Dedifferentiated amniotic fluid mesenchymal stem cell (primary cell): ENCODE measurements at regions not wholly inside any gene's neighbourhood (a gene's known extent, or its start where the extent isn't known, plus 50 kb on each side); places are given as distances from the start of the nearest gene placed in this dataset.
"Not testable (repeated sequence)": the region's sequence is repeated elsewhere in the genome, so short reads cannot be mapped to it uniquely, and the experiment has no call there.

ENCODE experiments used
- DNase-seq: peaks from one replicate; pipeline ENCODE4 v3.0.0-alpha.2; 2016; ENCODE audit errors: extremely low spot score

- not testable (repeated sequence) for DNase-seq
Observed at GRCh38 chr1:91207691-91208090, 185.9 kb upstream of the ZNF644 start.

- not testable (repeated sequence) for DNase-seq
Observed at GRCh38 chr1:91204150-91204549, 182.3 kb upstream of the ZNF644 start.

- DNase-seq, result no peak
Observed at GRCh38 chr1:91201694-91202093, 179.9 kb upstream of the ZNF644 start.

GRCh38 chr1:91201176-91201575 lies 179.3 kb upstream of the ZNF644 start:
- DNase-seq, result no peak

- DNase-seq, result no peak
Observed at GRCh38 chr1:91200675-91201074, 178.8 kb upstream of the ZNF644 start.

GRCh38 chr1:91199988-91200387 lies 178.2 kb upstream of the ZNF644 start:
- no peak for DNase-seq

GRCh38 chr1:91190996-91191395 lies 169.2 kb upstream of the ZNF644 start:
- no peak for DNase-seq

- no peak for DNase-seq
Observed at GRCh38 chr1:91189096-91189495, 167.3 kb upstream of the ZNF644 start.

- DNase-seq, result not testable (repeated sequence)
Observed at GRCh38 chr1:91182807-91183206, 161.0 kb upstream of the ZNF644 start.

- no peak for DNase-seq
Observed at GRCh38 chr1:91176250-91176649, 154.4 kb upstream of the ZNF644 start.

GRCh38 chr1:91174734-91175133 lies 152.9 kb upstream of the ZNF644 start:
- DNase-seq, result no peak

GRCh38 chr1:91173346-91173890 lies 151.6 kb upstream of the ZNF644 start:
- no peak for DNase-seq

- DNase-seq, result no peak
Observed at GRCh38 chr1:91172541-91172940, 150.7 kb upstream of the ZNF644 start.

- no peak for DNase-seq
Observed at GRCh38 chr1:91171898-91172297, 150.1 kb upstream of the ZNF644 start.

GRCh38 chr1:91170571-91170970 lies 148.7 kb upstream of the ZNF644 start:
- DNase-seq, result no peak

- DNase-seq, result peak; percentile 51
Observed at GRCh38 chr1:91166106-91166712, 144.4 kb upstream of the ZNF644 start.

- DNase-seq, result peak; percentile 20
Observed at GRCh38 chr1:91165033-91165654, 143.3 kb upstream of the ZNF644 start.

GRCh38 chr1:91162613-91163012 lies 140.8 kb upstream of the ZNF644 start:
- no peak for DNase-seq

GRCh38 chr1:91161749-91162148 lies 139.9 kb upstream of the ZNF644 start:
- DNase-seq, result no peak

- DNase-seq, result no peak
Observed at GRCh38 chr1:91161166-91161565, 139.3 kb upstream of the ZNF644 start.

- DNase-seq, result no peak
Observed at GRCh38 chr1:91160363-91161075, 138.7 kb upstream of the ZNF644 start.

- DNase-seq, result no peak
Observed at GRCh38 chr1:91153341-91153740, 131.5 kb upstream of the ZNF644 start.

GRCh38 chr1:91152331-91152730 lies 130.5 kb upstream of the ZNF644 start:
- DNase-seq, result no peak
